HUES64 (cell line): ENCODE measurements at regions not wholly inside any gene's neighbourhood (a gene's known extent, or its start where the extent isn't known, plus 50 kb on each side); places are given as distances from the start of the nearest gene placed in this dataset.

Experiments used
- H3K27ac ChIP-seq: 2 replicates; pipeline ENCODE4 v1.7.0; 2013; ENCODE audit warnings: low read depth, low read length, inconsistent platforms
- H3K27me3 ChIP-seq: 2 replicates; pipeline ENCODE4 v1.6.1; 2013; ENCODE audit warnings: mild to moderate bottlenecking, low read length; ENCODE audit not compliant: insufficient read depth
- H3K36me3 ChIP-seq: 2 replicates; pipeline ENCODE4 v1.6.1; 2013; ENCODE audit warnings: mild to moderate bottlenecking, low read length; ENCODE audit not compliant: insufficient read depth
- H3K4me1 ChIP-seq: 2 replicates; pipeline ENCODE4 v1.6.1; 2013; ENCODE audit warnings: mild to moderate bottlenecking, low read length, moderate library complexity; ENCODE audit not compliant: insufficient read depth
- H3K4me3 ChIP-seq: 2 replicates; pipeline ENCODE4 v1.5.1; 2013; ENCODE audit warnings: mild to moderate bottlenecking, low read length, moderate library complexity
- H3K9ac ChIP-seq: 2 replicates; pipeline ENCODE4 v1.6.1; 2013; ENCODE audit warnings: mild to moderate bottlenecking, low read depth, low read length
- H3K9me3 ChIP-seq: 2 replicates; pipeline ENCODE4 v1.6.1; 2013; ENCODE audit warnings: low read depth, low read length; ENCODE audit not compliant: insufficient read depth
- WGBS: fragments of 150-250, 120-280 bp; methylation state at CpG from one replicate; pipeline ENCODE4 v1.1.7; 2013; ENCODE audit warnings: missing lambda C conversion rate; 5-methylcytosine and 5-hydroxymethylcytosine counted together

DNA sequence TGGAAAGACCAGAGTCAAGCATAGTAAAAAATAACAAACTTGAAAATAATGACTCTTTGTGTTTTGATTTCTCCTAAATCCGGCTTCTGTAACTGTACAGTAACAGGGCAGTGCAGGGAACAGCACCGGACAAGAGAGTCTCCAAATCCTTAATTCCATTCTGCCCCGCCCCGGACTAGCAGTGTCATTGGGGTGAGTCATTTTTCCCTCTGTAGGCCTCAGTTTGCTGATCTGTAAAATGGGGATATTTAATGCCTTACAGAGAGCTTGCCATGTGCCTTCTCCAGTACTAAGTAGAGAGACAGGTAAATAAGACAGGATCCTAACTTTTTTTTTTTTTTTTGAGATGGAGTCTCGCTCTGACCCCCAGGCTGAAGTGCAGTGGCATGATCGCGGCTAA is 83.6 kb upstream of the TBC1D3K start:
- no peak overlapping the region for H3K9ac ChIP-seq
- no peaks in the 10 kb centered on the region for H3K4me1 ChIP-seq
- no peak overlapping the region for H3K27ac ChIP-seq
- WGBS = 95% methylated on average over 7 of the region's 7 CpGs
- no peak overlapping the region for H3K4me3 ChIP-seq
- no peaks in the 10 kb centered on the region for H3K9me3 ChIP-seq
- no peaks in the 10 kb centered on the region for H3K27me3 ChIP-seq
- H3K36me3 ChIP-seq = no peaks in the 10 kb centered on the region

DNA sequence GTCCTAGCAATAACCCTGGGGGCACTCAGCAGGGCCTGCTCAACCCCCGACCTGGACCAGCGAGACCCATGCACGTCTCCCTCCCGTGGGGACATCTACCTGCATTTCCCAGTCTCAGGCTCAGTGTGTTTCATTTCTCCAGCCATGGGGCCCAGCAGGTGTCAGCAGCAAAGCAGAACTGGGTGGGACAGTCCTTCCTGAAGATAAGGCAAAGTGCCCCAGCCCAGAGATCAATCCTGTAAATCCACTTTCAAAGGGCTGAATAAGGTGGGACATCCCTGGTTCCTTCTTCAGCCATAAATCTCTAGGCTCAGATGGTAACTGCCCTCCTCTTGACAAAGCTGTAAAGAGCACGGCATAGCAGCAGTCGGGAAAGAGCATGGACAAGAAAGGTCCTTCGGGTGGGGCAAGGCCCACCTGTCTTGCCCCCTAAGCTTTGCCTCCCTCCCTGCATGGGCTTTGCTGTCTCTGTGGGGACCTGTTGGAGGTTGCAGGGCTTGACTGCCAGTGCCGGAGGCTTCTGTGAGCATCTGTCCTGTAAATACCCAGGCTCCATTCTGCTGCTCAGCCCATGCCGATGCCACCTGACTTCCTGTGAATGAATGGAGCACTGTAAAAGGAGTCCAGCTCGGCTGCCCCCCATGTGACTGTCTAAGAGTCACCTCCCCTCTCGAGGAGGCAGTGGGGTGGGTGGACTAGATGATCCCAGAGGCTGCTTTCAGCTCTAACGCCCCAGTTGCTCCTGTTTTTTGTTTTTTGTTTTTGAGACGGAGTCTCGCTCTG is 84.8 kb upstream of the TBC1D3K start:
- H3K4me1 ChIP-seq = no peaks in the 10 kb centered on the region
- no peaks in the 10 kb centered on the region for H3K9me3 ChIP-seq
- no peak overlapping the region for H3K4me3 ChIP-seq
- 91% methylated on average over 14 of the region's 14 CpGs for WGBS
- H3K27me3 ChIP-seq = no peaks in the 10 kb centered on the region
- H3K36me3 ChIP-seq = no peaks in the 10 kb centered on the region
- H3K9ac ChIP-seq = no peak overlapping the region
- no peak overlapping the region for H3K27ac ChIP-seq

GRCh38 chr17:37838276-37838675 is 85.9 kb upstream of the TBC1D3K start:
- Histone ChIP-seq H3K9ac (no peak overlapping the region), H3K36me3 (no peaks in the 10 kb centered on the region), H3K4me1 (no peaks in the 10 kb centered on the region), H3K9me3 (no peaks in the 10 kb centered on the region), H3K27ac (no peak overlapping the region), H3K27me3 (no peaks in the 10 kb centered on the region), H3K4me3 (no peak overlapping the region)
- WGBS = 91% methylated on average over 8 of the region's 8 CpGs

GRCh38 chr17:37836593-37836992 is 87.6 kb upstream of the TBC1D3K start:
- no peaks in the 10 kb centered on the region for H3K36me3 ChIP-seq
- no peaks in the 10 kb centered on the region for H3K9me3 ChIP-seq
- 100% methylated on average over 2 of the region's 2 CpGs for WGBS
- H3K4me1 ChIP-seq = no peaks in the 10 kb centered on the region
- H3K27ac ChIP-seq = no peak overlapping the region
- no peak overlapping the region for H3K9ac ChIP-seq
- H3K27me3 ChIP-seq = no peaks in the 10 kb centered on the region
- H3K4me3 ChIP-seq = no peak overlapping the region

- Histone ChIP-seq H3K4me3 (no peak overlapping the region), H3K27me3 (no peaks in the 10 kb centered on the region), H3K9ac (no peak overlapping the region), H3K9me3 (no peaks in the 10 kb centered on the region), H3K36me3 (no peaks in the 10 kb centered on the region), H3K4me1 (peaks cover 6% of the 10 kb centered on the region), H3K27ac (no peak overlapping the region)
- WGBS = 96% methylated on average over 2 of the region's 2 CpGs
Measured at GRCh38 chr17:37834168-37834567, 89.3 kb upstream of the HNF1B start.

GRCh38 chr17:37833237-37833859 is 88.5 kb upstream of the HNF1B start:
- 94% methylated on average over 11 of the region's 11 CpGs for WGBS
- Histone ChIP-seq H3K9ac (no peak overlapping the region), H3K4me3 (no peak overlapping the region), H3K27ac (no peak overlapping the region), H3K9me3 (no peaks in the 10 kb centered on the region), H3K36me3 (no peaks in the 10 kb centered on the region), H3K27me3 (no peaks in the 10 kb centered on the region), H3K4me1 (peaks cover 14% of the 10 kb centered on the region)

DNA sequence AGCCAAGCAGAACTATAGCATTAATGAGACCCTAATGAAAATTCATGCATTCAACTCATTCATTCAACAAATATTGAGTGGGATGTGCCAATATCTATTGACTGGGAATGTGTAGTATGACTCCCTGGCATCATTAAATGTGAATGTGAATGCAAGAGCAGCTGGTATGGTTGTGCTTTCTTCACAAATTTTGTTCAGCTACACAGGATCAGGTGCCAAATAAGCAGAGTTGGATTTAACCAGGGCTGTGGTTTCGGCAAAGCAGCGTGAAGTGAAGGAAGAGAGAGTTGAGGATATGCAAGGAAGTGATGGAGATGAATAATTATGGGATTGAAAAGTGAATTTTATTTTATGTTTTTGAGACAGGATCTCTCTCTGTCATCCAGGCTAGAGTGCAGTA is 87.1 kb upstream of the HNF1B start:
- WGBS = 98% methylated on average over 2 of the region's 2 CpGs
- Histone ChIP-seq H3K4me3 (no peak overlapping the region), H3K4me1 (peaks cover 15% of the 10 kb centered on the region), H3K9me3 (no peaks in the 10 kb centered on the region), H3K36me3 (no peaks in the 10 kb centered on the region), H3K27ac (no peak overlapping the region), H3K9ac (no peak overlapping the region), H3K27me3 (no peaks in the 10 kb centered on the region)

DNA sequence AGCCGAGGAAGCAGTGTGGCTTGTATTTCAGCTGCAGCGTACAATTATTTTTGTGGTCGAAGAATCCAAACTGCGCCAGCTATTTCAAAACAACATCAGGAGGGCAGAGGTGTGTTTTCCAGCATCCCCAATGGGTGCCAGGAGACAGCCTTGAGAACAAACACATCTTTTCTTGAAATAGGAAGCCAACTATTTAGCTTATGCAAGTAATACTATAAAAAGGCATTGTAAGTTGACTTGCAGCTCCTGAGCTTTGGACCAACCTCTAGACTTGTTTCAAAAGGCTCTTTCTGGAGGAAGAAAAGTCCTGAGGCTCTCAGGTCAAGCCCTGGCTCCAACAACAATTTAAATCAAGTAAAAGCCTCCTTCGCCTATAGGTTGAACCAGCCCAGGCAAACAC is 86.6 kb upstream of the HNF1B start:
- Histone ChIP-seq H3K9ac (no peak overlapping the region), H3K27me3 (no peaks in the 10 kb centered on the region), H3K9me3 (no peaks in the 10 kb centered on the region), H3K4me3 (no peak overlapping the region), H3K4me1 (peaks cover 15% of the 10 kb centered on the region), H3K27ac (no peak overlapping the region), H3K36me3 (no peaks in the 10 kb centered on the region)
- WGBS = 93% methylated on average over 5 of the region's 5 CpGs

DNA sequence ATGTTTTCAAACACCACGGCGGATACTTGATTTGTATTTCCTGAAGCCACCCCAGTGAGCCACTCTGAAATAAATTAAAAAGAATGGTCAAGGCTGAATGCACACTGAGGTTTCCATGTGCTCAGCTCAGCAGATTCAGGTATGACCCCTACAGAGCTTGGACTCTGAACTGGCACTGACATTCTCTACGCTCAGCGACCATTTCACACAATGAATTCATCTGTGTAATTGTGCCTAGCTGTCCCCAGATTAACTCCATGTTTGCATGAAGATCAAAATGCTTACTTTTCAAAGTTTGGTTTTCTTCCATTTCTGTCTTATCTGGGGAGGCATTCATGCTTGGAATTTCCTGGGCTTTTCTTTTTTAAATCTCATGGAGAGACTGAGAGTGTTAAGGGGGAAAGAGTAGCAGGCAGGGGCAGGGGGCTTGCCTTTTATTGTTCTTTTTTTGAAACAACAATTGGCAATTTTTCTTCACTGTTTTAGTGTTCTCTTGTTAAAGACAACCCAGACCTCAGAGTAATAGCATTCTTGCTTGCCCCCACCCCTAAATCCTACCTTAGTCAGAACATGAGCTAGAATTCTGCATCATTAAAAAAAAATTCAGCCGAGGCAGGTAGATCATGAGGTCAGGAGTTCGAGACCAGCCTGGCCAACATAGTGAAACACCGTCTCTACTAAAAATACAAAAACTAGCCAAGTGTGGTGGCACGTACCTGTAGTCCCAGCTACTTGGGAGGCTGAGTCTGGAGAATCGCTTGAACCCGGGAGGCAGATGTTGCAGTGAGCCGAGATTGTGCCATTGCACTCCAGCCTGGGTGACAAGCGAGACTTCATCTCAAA is 85.5 kb upstream of the HNF1B start:
- no peak overlapping the region for H3K4me3 ChIP-seq
- H3K9ac ChIP-seq = no peak overlapping the region
- no peaks in the 10 kb centered on the region for H3K36me3 ChIP-seq
- H3K27ac ChIP-seq = no peak overlapping the region
- no peaks in the 10 kb centered on the region for H3K27me3 ChIP-seq
- peaks cover 15% of the 10 kb centered on the region for H3K4me1 ChIP-seq
- no peaks in the 10 kb centered on the region for H3K9me3 ChIP-seq
- 94% methylated on average over 12 of the region's 12 CpGs for WGBS

- Histone ChIP-seq H3K9me3 (no peaks in the 10 kb centered on the region), H3K4me1 (peaks cover 20% of the 10 kb centered on the region), H3K9ac (no peak overlapping the region), H3K4me3 (no peak overlapping the region), H3K27me3 (no peaks in the 10 kb centered on the region), H3K36me3 (no peaks in the 10 kb centered on the region), H3K27ac (no peak overlapping the region)
- WGBS = 83% methylated on average over 5 of the region's 5 CpGs
Measured at GRCh38 chr17:37829592-37830123, 84.8 kb upstream of the HNF1B start.

DNA sequence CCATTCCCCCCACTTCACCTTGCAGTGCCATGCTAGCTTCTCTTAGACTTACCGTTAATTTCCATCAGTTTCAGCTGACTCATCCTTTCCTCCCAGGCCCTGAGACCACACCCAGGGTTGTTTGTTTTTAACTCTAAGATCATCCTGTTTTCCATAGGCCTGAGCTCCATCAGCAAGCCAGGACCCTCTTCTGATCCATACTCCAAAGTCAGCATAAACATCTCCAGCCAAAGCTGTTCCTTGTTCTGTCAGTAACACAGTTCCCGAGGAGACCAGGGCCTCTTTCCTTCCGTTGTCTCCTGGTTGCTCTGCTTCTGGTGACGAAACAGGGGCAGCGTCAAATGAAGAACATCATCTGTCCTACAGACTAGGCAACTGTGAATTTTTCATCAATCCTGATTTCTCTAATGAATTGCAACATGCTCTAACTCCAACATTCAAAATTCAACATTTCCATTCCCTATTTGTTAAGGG is 83.8 kb upstream of the HNF1B start:
- Histone ChIP-seq H3K4me1 (peaks cover 24% of the 10 kb centered on the region), H3K36me3 (no peaks in the 10 kb centered on the region), H3K9ac (no peak overlapping the region), H3K4me3 (no peak overlapping the region), H3K27me3 (no peaks in the 10 kb centered on the region), H3K9me3 (no peaks in the 10 kb centered on the region), H3K27ac (no peak overlapping the region)
- 78% methylated on average over 5 of the region's 5 CpGs for WGBS
